ENCODE measurements at regions not wholly inside any gene's neighbourhood (a gene's known extent, or its start where the extent isn't known, plus 50 kb on each side); places are given as distances from the start of the nearest gene placed in this dataset.
"Not testable (repeated sequence)": the region's sequence is repeated elsewhere in the genome, so short reads cannot be mapped to it uniquely, and the experiment has no call there.

DNA sequence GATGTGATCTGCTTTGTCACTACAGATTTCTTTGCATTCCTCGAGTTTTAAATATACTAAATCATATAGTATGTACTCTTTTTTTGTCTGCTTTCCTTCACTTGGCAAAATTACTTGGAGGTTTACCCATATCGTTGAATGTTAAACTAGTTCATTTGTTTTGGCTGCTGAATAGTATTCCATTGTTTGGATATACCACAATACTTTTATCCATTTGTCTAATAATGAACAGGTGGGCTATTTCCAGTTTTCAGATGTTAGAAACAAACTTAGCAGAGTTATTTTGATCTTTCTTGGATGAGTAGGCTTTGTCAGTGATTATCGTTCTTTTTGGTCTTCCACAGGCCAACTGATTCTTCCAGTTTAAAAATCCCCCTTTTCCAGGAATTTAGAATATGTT, 154.0 kb upstream of the TGFBR2 start:
- DNase-seq, result no peak

DNA sequence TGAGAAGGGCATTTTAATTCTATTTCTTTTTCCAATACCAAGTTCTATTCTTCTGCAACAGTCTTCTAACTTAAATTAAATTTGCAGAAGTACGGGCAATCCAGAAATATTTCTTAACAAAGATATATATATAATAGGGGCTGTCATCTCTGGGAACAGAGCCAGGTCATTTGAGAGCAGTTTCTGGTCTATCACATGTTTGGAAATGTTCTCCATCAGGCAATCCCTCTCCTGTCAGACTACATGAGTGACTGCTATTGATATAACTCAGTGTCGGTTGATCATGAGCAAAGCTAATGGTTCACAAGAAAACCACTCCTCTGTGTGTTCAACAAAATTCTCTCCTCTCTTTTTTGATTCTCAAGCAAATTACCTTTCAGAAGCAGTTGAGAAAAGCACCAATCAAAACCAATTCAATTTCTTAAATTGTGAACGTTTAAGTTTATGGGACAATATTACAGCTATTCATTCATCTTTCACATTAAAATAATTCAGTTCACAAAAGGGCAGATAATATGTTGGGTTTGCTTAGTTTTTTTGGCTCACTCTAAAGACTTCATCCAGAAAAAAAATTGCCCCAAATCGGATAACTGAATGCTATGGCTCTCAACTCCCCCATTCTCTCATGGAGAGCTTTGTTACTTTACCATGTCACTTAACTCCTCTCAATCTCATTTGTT, 152.9 kb upstream of the TGFBR2 start:
- DNase-seq, result no peak

DNA sequence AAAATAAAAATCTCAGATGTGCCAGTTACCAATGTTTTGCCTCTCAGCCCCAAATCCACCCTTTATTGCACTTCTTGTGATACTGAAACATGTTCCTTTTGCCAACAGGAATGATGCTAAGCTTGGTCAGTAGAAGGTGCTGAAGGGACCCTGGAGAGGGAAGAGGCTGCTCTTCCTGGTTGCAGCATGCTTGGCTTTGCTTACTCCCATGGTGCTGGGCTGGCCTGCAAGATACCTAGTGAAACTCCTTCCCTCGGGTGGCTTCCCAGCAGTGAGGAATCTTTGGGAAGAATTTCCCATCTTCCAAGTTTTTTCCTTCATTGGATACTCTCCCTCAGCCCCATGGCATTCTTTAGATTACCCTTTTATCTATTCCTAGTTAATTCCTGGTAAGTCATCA, 151.8 kb upstream of the TGFBR2 start:
- no peak for DNase-seq

DNA sequence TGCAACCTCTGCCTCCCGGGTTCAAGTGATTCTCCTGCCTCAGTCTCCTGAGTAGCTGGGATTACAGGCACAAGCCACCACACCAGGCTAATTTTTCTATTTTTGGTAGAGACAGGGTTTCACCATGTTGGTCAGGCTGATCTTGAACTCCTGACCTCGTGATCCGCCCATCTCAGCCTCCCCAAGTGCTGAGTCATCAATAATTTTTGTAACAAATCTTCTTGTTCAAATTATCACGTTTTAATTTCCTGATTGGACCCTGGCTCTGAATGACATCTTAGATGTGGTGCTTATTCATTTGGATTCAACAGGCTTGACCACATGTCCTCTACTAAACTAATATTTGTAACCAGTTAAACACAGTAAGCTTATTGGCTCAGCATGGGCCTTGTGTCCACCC, 151.3 kb upstream of the TGFBR2 start:
- DNase-seq, result not testable (repeated sequence)

DNA sequence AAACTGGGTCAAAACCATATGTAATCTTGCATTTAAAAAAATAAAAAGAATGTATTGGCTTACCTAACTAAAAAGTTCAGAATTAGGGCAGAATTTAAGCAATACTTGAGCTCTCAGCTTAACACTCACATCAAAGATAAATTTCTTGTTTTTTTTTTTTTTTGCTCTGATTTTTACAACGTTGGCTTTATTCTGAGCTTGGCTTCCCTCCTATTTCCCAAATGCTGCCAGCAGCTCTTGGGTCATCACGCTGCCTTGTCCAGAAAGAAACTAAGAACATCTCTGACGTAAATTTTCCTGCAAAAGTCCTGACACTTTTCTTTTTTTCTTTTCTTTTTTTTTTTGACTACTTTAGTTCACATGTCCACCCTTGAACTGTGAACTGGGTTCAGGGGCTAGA, 150.6 kb upstream of the TGFBR2 start:
- no peak for DNase-seq

DNA sequence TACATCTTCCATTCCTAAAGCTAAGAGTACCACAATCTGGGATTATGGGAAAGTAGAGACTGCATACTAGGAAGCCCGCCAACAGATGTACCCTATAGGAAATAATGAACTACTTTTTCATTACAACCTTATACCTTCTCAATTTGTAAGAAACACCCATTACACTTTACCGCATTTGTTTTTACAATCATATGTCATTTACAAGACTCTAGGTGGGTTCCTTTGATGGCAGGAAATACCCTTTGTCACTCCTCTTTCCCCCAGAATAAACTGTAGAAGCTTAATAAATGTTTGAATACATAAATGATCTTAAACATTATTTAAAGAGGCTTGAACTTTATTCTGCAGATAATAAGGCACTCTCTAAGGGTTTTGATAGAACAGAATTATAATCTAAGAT, 150.1 kb upstream of the TGFBR2 start:
- DNase-seq, result no peak

DNA sequence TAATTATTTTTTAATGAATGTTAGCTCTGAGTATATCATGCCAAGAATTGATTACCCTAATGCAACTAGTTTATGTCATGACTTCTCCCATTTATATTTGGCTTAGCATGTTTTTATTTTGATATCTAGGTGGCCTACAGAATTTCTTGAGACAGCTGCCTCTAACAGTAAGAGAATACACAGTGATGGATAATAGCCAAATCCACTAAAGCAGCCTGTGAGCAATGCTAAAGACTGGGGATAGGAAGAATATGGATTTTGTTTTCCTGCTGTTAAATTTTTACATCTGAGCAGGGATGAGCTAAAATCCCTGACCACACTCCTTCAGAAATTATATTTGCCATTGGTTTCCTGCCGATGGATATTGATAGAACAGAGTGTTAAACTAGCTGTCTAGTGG, 149.3 kb upstream of the TGFBR2 start:
- DNase-seq, result no peak

DNA sequence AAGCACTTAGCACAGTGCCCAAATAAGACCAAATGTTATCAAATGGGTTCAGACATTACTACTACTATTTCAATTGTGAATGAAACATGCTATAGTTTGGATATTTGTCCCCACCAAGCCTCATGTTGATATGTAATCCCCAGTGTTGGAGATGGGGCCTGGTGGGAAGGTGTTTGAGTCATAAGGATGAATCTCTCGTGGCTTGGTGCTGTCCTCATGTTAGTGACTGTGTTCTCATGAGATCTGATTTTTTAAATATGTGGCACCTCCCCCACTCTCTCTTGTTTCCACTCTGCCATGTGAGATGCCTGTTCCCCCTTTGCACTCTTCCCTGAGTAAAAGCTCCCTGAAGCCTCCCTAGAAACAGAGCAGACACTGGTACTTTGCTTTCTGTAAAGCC, 148.7 kb upstream of the TGFBR2 start:
- no peak for DNase-seq

DNA sequence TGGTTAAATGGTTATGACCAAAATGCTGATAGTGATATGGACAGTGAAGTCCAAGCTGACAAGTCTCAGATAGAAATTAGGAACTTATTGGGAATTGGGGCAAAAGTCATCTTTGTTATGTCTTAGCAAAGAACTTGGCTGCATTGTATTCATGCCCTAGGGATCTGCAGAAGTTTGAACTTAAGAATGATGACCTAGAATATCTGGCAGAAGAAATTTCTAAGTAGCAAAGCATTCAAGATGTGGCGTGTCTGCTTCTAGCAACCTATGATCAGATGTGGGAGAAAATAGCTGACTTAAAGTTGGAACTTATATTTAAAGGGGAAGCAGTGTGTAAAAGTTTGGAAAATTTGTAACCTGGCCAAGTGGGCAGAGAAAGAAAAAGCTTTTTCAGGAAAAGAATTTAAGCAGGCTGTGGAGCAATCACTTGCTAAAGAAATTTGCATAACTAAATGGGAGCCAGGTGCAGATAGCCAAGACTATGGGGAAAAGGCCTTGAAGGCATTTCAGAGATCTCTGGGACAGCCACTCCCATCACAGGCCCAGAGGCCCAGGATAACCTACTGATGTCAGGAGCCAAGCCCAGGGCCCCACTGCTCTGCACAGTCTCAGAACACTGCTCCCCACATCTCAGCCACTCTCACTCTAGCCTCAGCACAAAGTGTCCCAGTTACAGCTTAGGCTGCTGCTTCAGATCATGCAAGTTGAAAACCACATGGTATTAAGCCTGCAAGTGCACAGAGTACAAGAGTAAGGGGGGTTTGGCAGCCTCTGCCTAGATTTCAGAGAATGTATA, 147.8 kb upstream of the TGFBR2 start:
- no peak for DNase-seq

DNA sequence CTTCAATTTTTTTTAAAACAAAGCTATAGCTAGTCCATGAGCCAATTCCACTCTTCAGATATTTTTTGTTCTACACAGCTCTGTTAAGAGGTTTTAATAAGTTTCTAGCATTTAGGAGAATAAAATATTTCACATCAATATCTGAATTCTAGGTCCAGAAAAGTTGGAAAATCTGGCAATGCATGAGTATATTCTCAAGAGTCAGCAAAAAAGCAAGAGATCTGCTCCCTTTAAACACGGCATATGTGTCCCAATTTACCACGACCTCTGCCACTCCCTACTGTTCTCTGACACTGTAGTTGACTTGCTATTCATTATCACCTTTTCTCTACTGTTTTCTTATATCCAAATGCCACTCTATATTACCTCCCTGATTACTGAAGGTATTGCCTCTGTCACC, 145.1 kb upstream of the TGFBR2 start:
- no peak for DNase-seq

DNA sequence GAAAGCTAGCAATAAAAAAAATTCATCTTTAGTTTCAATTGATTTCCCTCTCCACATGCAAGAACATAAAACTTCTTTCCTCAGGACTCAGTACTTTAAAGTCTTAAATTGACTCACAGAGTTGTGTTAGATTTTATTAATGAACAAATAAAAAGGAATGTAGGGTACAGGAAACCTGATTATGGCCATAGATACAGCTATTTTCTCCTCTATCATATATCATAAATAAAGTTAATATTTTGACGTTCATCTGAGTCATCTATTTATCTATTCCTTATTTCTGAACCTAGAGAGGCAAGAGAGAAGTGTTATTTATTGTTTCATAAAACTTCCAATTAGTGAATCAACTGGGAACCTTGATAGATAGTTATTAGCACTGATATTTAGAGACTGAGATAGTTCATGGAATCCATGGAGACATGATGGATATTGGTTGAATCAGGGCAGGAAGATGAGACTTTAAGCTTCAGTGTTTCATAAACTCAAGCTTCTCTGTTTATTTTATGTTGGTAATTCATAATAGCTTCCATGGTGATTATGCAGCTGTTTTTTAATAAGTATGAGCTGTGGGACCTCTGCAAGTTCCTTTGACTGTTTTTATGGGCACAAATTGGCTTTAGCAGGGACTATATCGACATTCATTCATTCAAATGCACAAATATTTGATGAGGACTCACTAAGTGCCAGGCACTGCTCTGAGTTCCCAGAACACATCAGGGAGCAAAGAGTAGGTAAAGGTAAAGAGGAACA, 143.5 kb upstream of the TGFBR2 start:
- DNase-seq, result no peak

DNA sequence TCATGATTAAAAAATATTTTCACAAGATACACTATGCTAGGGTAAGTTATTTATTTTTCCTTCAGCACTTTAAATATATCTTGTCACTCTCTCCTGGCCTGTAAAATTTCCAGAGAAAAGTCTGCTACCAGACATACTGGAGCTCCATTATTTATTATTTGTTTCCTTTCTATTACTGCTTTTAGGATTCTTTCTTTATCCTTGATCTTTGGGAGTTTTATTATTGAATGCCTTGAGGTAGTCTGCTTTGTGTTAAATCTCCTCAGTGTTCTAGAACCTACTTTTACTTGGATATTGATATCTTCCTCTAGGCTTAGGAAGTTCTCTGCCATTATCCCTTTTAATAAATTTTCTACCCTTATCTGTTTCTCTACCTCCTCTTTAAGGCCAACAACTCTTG, 142.0 kb upstream of the TGFBR2 start:
- no peak for DNase-seq

DNA sequence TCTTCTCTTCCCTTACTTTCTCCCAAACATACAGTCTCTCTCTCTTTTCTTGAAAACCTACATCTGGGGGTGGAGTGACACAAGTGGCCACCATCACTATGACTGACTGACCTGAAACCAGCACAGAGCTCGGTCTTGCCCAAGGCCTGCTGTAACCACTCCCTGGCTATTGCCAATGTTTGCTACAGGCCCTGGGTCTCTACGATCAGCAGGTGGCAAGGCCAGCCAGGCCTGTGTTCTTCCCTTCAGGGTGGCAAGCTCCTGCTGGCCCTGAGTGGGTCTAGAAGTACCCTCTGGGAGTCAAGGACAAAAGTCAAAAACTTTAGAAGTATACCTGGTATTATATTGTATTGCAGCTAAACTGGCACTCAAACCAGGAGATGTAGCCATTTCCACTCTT, 140.9 kb upstream of the TGFBR2 start:
- DNase-seq, result no peak

DNA sequence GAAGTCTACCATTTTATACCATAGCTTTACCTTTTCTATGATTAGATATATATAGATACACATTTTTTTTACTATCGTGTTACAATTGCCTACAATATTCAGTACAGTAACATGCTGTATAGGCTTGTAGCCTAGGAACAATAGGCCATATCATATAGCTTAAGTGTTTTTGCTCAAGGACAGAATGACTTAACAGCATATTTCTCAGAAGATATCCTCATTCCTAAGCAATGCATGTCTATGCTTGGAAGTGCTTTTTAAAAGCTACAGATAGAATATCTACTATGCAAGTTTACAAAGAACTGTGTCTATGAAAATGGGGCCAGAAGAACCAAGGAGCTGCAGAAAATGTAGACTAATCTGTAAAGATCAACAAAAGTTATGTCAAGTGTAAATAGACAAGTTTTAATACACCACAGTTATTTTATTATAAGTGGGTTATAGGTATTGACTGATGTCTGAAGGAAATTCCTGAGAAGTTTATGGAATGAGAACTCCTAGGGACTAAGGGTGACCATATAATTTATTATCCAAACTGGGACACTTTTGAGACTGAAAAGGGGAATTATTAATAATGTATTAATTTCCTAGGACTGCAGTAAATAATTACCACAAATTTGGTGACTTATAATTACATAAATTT, 138.7 kb upstream of the TGFBR2 start:
- DNase-seq, result no peak

DNA sequence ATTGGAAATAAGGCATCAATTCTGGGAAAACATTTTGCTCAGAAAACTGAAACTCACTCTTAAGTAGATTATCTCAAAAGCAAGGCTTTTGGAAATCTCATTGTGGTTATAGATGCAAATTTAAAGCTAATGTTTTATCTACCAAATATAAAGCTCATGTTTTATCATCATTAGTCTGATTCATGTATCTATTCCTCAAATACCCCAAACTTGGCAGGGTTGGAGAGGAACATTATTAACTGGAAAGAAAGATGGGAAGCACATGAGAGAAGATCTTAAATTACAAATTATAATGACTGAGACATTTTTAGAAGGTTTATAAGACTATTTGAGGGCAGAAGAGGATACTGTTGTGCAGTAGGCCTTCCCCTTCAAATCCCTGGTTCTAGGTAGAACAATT, 137.3 kb upstream of the TGFBR2 start:
- DNase-seq, result no peak

DNA sequence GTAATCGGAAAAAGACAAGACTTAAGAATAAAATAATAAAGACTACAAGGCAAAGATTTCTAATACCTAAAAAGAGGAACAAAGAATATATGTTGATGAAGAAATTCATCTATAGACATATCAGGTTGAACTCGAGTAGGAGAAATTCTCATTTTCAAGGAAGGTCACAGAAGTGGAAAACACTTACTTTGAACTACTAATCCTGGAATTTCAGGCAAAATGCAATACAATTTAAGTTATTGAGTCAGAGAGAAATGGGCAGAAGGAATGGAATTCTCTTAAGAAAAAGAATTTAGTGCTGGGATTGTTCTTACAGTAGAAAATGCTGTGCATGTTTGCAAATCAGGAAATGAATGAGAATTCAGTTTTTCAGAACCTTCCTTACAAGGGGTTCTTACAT, 135.9 kb upstream of the TGFBR2 start:
- DNase-seq, result no peak

DNA sequence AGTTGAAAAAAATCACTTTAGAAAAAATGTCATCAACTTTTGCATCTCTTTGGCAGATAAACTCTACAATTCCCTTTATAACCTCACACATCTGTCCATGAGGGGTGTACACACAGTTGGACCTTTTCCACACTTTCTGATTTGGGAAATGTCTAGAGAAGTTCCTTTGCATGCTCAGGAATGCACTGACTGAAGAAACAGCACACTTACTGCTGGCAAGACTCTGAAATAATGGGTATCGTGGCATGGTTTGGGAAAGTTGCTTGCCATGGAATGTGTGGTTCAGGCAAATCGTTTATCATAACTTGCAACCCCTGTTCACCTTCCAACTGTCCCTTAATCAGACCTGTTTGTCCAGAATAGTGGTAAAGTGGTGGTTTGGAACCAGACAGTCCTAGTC, 135.3 kb upstream of the TGFBR2 start:
- no peak for DNase-seq

DNA sequence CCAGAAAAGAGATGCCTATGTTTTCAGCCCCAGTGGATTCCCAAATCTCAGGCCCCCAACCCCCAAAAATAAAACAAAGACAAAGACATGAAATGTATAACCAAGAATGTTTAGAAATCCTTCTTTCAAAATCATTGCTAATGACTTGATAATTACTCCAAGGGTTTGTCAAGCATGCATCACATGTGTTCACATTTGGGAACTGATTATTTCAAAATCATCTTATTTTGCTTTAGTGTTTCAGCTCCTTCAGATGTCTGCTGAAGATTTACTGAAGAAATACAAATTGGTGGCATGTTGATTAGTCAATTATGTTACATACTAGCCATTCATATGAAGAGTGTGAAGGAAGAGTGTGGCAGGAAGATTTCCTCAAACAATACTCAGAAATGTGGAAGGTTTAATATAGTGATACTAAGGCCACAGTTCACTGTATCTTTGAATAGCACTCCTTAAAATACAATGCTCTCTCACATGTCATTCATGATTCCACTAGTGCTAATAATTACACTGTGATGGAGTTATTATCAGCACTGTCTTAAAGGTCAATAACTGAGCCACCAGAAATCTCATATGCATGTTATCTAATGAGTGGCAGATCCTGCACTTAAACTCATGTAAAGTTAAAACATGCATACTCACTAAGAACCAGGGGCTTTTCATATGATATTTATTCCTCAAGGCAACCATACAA, 134.5 kb upstream of the TGFBR2 start:
- no peak for DNase-seq

DNA sequence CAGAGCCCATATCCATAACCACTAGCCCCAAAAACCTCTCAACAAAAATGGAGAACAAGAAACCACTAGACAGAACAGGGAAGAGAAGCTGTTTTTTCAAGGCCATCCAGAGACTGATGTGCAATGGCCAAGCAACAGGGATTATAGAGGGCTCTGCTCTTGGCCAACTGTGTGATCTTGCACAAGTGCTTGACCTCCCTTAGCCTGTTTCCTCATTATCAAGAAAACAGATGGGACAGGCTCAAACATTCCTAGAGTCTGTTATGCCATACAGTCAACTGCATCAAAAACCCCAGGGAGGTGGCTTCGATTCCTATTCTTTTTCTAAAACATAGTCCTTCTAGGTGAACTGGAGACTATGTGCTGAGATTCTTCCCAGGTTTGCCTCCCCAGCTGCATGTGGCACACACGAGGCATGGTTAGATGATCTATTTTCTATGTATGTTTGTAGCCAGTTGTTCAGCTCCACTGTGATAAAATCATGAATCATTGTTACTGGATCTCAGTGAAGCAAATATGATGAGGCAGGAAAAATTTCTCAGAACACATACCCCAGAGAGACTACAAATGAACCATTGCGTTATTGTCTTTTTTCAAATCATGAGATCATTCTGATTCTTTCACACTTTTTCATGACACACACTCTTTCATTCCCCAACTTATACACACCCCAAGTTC, 132.9 kb upstream of the TGFBR2 start:
- no peak for DNase-seq

DNA sequence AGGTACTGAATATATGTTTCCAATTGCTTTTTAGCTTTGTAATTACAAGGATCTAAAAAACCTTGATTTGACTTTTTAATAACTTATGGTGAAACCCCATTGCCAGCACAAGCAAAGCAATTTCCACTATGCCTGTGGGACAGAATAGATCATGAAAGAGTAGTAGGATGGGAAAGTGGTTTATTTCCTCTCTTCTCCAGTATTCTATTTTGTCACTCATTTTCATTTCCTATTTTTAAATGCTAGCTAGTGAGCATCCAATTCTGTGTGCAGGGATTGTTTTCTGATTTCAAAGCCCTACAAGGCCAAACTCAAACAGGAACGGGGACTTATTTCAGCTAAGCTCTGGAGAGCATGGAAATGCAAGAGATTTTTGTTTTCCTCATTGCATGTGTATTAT, 132.0 kb upstream of the TGFBR2 start:
- DNase-seq, result no peak

DNA sequence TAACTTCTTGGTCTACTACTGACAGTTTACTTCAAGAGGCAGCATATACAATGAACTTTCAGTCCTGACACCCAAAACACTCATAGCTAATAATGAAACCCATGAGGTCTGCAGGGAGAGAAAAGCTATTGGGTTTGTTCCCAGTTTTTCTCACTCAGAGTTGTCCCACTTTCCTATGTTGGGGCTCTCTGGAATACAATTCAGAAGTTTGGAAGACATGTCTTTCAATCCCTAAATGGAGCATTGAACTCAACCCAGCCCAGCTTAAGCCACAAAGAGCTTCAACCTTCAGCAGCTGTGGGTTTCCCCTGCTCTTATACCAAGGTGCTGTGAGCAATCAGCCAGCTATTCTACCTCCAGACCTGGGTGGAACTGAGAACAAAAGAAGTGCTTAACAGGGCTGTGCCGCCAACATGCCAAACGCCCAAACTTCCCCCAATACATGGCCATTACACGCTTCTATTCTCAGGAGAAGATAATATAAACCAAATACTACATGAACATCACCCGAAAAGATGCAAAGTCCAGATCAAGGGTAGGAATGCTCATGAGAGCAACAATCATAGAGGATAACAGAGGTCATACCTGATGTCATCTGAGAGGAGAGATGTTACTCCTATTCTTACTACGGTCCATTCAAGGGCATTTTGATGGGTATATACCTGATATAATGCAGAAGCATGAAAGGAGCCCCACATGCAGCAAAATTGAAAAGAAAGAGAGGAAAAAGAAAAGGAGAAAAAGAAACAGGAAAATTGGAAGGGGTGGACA, 131.2 kb upstream of the TGFBR2 start:
- no peak for DNase-seq

DNA sequence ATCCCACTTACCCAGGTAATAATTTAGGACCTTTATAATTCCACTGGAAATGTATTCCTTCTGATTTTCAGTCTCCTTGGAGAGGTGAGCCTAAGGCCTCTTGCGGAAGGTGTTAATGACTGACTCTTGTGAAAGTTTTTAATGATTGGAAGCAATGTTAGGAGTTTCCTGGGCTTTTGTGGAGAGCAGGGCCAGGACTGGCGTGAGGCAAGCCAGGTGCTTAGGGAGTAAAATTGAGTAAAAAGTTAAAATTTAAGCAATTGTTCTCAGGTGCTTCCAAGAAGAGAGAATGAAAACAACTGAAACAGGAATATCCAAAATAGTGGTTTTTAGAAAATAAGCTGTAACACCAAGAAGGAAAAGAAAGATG, 130.6 kb upstream of the TGFBR2 start:
- DNase-seq, result no peak

Data from NCI-H69 (cell line).